T-helper 1 cell treated with Interleukin-12 subunit alpha and Interleukin-12 subunit beta and Interleukin-4 antibody, amounts not matched to agents 30 ng/mL and 1 ng/mL, for 36 hours (primary cell): ENCODE measurements at regions not wholly inside any gene's neighbourhood (a gene's known extent, or its start where the extent isn't known, plus 50 kb on each side); places are given as distances from the start of the nearest gene placed in this dataset.

Experiments
- intact Hi-C: fragments of 100-400 bp; cut with micrococcal nuclease; formaldehyde crosslinking; loops from one replicate; pipeline ENCODE4 v1.15.1; 2024

DNA sequence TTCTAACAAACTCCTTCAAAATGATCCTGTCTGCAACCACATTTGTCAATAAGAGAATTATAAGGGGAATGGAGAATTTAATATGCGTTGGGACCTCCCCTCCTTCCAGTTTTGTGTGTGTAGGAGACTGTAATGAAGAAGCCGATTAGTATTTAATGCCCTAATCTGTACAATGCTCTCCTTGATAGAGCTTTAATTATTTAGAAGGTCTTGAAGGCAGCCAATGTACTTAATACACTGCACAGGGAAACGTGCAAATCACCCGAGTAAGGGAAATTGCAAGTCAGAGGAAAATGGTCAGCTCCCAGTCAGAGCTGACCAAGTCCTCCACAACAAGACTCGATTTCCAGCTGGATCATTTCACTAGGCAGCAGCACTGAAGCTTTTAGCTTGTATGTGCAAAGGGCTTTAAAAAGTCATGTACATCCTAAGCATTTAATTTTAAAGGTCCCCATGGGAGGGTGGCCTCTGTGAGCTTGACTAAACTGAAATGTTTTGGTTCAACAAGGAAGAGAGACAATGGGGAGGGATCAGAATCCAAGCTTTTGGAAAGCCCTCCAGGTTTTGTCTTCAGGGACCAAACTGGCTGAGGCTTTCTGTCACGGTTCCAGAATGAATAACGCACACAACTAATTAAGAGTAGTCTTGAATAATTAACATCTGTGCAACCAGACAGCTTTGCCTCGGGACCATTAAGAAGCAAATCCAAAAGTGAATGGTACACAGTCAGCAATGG, 159.8 kb upstream of the MITF start:
- intact Hi-C loops: no loop called here

- intact Hi-C loops: no loop called here
Measured at GRCh38 chr3:69569520-69569919, 169.7 kb upstream of the MITF start.

GRCh38 chr3:69568951-69569350, 170.3 kb upstream of the MITF start:
- intact Hi-C loops: no loop called here

- intact Hi-C loops: no loop called here
Measured at GRCh38 chr3:69568458-69568857, 170.8 kb upstream of the MITF start.

- intact Hi-C loops: no loop called here
Measured at GRCh38 chr3:69567710-69568052, 171.6 kb upstream of the MITF start.

DNA sequence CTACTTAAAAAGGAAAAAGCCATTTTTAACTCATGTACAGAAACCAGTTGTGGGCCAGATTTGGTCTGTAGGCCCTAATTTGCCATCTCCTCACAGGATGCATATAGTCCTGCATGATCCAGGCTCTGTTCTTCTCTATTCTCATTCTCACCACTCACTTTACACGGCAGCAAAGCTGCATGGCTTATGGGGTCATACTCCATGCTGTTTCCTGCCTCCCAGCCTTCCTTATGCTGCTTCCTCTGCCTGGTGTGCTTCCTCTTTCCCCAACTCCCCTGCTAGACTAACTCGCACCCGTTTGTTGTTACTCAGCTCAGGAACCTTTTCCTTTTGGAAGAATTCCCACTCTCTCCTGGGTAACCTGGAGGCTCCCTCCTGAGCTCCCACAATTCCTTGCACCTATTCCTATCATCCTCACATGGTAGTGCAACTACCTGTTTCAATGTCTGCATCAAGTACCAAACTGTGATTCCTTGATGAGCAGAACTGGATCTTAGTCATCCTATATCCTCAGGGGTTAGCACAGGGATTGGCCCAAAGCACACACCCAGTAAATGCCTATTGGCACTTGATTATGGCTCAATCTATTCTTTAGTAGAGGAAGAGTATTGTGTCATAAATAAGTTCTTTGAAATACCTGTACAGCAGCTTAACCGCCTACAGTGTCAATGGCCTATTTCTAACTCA, 172.1 kb upstream of the MITF start:
- intact Hi-C loops: no loop called here

- intact Hi-C loops: no loop called here
Measured at GRCh38 chr3:69566275-69566674, 173.0 kb upstream of the MITF start.

DNA sequence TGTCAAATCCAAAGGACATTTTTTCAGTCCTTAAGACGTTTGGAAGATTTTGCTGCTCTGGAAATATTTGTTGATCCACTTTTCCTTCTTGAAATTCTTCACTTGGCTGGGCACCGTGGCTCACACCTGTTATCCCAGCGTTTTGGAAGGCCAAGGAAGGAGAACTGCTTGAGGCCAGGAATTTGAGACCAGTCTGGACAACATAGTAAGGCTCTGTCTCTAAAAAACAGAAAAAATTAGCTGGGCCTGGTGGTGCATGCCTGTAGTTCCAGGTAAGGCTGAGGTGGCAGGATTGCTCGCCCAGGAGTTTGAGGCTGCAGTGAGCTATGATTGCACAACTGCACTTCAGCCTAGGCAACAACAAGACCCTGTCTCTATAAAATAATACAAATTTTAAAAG, 173.9 kb upstream of the MITF start:
- intact Hi-C loops: no loop called here

GRCh38 chr3:69563981-69564380, 175.3 kb upstream of the MITF start:
- intact Hi-C loops: no loop called here

GRCh38 chr3:69563151-69563550, 176.1 kb upstream of the MITF start:
- intact Hi-C loops: no loop called here

- intact Hi-C loops: no loop called here
Measured at GRCh38 chr3:69562020-69562419, 176.1 kb upstream of the FRMD4B start.

DNA sequence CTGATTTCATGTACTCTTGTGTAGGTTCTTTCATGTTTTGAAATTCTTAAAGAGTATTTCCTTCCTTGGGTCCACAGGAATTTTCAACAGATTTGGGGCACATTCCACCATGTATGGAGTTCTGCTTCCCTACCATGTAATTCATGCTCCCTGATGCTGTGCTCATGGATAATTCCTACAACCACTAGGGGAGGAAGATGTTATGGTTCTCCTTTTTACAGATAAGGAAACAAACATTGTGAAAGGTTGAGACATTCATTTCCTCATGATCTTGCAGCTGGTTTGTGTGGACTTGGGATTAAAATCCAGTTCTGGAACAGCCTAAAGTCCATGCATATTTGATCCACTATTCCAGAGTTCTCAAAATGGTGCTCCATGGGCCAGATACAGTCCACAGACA, 174.9 kb upstream of the FRMD4B start:
- intact Hi-C loops: no loop called here

DNA sequence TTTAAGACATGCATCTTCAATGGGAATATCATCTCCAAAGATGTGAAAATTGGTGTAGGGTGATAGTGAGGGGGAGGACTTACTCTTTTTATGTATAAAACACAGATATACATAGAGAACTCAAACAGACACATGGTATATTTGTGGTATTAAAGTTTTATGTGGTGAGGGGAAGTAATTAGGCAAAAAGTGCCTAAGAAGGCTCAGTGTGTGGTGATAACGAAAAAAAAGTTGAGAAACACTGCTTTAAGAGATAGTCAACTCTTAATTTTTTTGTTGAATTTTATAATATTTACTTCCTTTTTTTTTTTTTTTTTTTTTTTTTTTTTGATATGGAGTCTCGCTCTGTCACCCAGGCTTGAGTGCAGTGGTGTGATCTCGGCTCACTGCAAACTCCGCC, 174.2 kb upstream of the FRMD4B start:
- intact Hi-C loops: no loop called here

GRCh38 chr3:69558912-69559311, 173.0 kb upstream of the FRMD4B start:
- intact Hi-C loops: no loop called here

DNA sequence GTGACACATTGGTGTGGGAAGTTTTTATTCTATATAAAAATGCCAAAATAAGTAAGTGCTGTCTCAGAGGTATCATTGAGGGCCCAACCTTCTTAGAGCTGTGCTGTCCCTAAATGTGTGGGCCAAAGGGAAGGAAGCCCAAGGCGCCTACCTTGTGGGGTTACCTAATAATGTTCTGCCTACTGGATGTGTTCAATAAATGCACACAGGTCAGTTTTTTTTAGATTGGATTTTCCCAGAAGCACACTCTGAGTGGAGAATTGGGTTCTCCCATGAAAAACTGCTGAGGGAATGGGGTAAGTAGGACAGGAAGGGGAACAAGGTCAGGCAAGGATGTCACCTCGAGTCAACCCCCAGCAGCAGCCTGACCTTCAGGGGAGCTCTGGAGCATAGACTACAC, 168.7 kb upstream of the FRMD4B start:
- intact Hi-C loops: no loop called here

DNA sequence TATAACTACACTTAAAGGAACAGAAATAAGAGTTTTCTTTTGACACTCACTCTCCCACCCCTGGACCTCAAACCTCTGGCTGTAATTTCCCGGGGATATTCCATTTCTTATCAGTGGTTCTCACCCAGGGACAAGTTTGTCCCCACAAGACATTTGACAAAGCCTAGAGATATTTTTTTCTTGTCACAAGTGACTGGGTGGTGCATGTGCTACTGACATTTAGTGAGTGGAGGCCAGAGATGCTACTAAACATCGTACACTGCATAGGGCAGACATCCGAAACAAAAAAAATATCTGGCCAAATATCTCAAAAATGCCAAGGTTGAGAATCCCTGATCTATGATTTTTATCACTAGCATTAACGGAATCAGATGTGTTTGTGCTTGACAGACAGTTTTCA, 168.0 kb upstream of the FRMD4B start:
- intact Hi-C loops: no loop called here

GRCh38 chr3:69547461-69547880, 161.6 kb upstream of the FRMD4B start:
- intact Hi-C loops: no loop called here

DNA sequence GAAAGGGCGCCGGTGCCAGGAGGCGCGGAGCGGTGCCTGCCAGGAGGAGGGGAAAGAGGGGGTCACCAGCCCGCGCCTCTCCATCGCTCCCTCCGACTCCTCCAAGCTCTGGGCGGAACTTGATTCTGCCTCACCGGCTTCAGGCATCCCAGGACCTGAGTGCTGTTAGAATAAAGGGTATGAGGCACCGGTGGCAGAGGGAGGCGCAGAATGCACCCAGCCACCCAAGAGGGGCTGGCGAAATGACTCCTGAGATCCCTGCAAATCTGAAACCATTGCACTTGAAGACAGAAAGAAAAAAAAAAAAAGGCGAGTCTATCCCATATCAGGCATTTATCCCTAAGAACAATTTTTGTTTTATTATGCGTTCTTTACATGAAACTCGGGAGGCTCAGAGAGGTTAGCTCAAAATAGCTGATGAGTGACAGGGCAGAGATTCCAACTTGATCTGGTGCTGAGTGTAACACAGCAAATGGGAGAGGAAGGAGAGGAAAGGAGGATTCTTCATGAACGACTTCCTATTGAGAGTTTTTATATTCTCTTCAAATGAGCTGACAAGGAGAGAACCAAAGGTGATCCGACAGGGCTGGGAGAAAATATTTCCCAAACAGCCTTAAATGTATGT, 157.0 kb upstream of the FRMD4B start:
- intact Hi-C loops: no loop called here

GRCh38 chr3:69542089-69542804, 156.4 kb upstream of the FRMD4B start:
- intact Hi-C loops: no loop called here

DNA sequence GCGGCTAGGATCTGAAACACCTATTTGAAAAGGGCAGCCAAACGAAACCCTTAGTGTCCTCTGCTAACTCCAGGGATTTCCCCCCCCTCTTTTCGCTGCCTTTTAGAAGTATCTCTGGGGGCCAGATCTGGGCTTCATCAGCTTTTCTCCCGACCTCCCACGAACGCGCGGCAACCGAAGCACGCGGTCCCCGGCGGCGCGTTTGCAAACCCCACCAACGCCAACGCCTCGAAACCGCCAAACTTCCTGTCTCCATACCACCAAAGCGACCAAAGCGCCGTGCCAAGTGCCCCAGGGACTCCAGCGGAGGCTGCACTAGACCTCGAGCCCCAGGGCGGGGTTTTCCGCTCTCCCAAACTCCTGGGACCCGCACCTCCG, 155.8 kb upstream of the FRMD4B start:
- intact Hi-C loops: no loop called here

GRCh38 chr3:69540706-69541581, 155.1 kb upstream of the FRMD4B start:
- intact Hi-C loops: no loop called here
